ENCODE measurements at regions not wholly inside any gene's neighbourhood (a gene's known extent, or its start where the extent isn't known, plus 50 kb on each side); places are given as distances from the start of the nearest gene placed in this dataset.

- no peak for TF ChIP-seq CHD7 (IDR thresholded peaks at IDR 0.05; ENCODE audit: low read depth, low read length)
These were observed 136.9 kb downstream of the COPS8 start (continued) for GRCh38 chr2:237222601-237223041.
